ENCODE measurements at regions not wholly inside any gene's neighbourhood (a gene's known extent, or its start where the extent isn't known, plus 50 kb on each side); places are given as distances from the start of the nearest gene placed in this dataset.
"Not testable (repeated sequence)": the region's sequence is repeated elsewhere in the genome, so short reads cannot be mapped to it uniquely, and the experiment has no call there.

DNA sequence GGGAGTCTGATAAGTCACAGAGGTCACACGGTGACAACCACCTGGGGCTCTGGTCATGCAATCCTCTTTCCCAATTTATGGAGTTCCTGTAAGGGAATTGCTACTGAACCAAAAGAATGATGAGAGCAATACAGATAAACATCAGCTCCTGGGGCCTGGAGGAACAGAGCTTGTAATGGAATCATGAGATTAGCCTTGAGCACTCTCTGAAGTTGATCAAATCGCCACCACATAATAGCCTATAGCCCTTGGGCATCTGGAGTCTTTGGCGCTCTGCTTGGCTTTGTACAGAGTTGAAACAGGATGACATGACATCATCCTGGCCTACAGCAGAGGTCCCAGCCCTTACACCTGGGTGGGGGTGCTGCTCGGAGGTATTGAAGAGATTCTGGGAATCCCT, 154.3 kb upstream of the DTNBP1 start:
- no peaks in the 10 kb centered on the region for H3K9me3 Mint-ChIP-seq
- peaks cover under 1 to 9% (median 4%) of the 10 kb centered on the region in 3 donors for H3K27me3 Mint-ChIP-seq (ENCODE audit: low read depth in 3 of 3)
- H3K27ac Mint-ChIP-seq = no peak overlapping the region
- DNase-seq = no peak
- H3K4me1 Mint-ChIP-seq = peaks cover 0 to 5% of the 10 kb centered on the region in 2 donors
- H3K4me3 Mint-ChIP-seq = no peak overlapping the region
- no peaks in the 10 kb centered on the region for H3K36me3 Mint-ChIP-seq

DNA sequence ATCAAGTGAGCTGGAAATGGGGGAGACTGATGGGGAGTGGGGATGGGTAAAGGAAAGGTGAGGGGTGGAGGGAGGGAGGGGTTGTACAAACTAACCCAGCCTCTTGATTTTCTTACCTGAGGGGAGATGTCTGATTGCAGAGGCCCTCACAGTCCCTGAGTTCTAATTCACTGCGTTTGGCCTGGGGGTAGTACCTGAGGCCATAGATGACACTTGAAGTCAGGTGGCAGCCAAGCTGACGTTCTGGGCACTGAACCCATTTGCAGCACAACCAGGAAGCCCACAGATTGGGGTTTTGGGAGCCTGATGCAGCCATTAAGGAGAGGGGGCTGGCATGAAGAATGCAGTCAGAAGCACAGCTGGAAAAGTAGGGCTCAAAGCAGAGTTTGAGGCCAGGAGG, 153.8 kb upstream of the DTNBP1 start:
- Mint-ChIP-seq H3K27me3 (ENCODE audit: low read depth in 3 of 3) (peaks cover 0 to 9% (median 4%) of the 10 kb centered on the region in 3 donors), H3K36me3 (no peaks in the 10 kb centered on the region), H3K9me3 (no peaks in the 10 kb centered on the region), H3K4me3 (no peak overlapping the region), H3K4me1 (peaks cover 0 to 5% of the 10 kb centered on the region in 2 donors), H3K27ac (no peak overlapping the region)
- DNase-seq = no peak

DNA sequence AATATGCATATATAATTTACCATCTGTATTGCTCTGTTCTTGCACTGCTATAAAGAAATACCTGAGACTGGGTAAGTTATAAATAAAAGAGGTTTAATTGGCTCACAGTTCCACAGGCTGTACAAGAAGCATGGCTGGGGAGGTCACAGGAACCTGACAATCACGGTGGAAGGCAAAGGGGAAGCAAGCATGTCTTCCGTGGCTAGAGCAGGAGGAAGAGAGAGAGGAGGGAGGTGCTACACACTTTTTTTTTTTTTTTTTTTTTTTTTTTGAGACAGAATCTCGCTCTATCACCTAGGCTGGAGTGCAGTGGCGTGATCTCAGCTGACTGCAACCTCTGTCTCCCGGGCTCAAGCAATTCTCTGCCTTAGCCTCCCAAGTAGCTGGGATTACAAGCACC, 150.9 kb upstream of the DTNBP1 start:
- H3K27ac Mint-ChIP-seq; DNase-seq; H3K27me3 Mint-ChIP-seq (ENCODE audit: low read depth in 3 of 3); H3K9me3 Mint-ChIP-seq; H3K36me3 Mint-ChIP-seq; H3K4me3 Mint-ChIP-seq; H3K4me1 Mint-ChIP-seq: not testable (repeated sequence)

DNA sequence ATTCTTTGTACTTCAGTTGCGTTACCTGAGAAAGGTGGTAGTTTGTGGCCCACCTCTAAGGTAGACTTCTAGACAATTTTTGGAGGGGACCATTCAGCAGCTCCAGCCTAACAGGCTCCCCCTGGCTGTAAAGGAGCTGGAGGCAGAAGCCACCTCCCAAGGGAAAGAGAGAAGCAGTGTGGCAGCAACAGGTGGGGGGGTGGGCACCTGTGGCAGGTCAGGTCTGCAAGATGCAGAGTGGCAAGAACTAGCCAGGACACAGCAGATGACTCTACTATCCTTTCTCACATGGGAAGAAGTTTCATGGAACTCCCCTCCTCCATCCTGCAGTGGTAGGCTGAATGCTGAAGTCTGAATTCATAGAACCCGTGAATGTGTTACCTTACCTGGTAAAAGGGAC, 148.3 kb upstream of the DTNBP1 start:
- H3K4me1 Mint-ChIP-seq = peaks cover 0 to 5% of the 10 kb centered on the region in 2 donors
- no peaks in the 10 kb centered on the region for H3K36me3 Mint-ChIP-seq
- DNase-seq = no peak
- peaks cover 3 to 6% (median 4%) of the 10 kb centered on the region in 3 donors for H3K27me3 Mint-ChIP-seq (ENCODE audit: low read depth in 3 of 3)
- no peaks in the 10 kb centered on the region for H3K9me3 Mint-ChIP-seq
- no peak overlapping the region for H3K4me3 Mint-ChIP-seq
- no peak overlapping the region for H3K27ac Mint-ChIP-seq

DNA sequence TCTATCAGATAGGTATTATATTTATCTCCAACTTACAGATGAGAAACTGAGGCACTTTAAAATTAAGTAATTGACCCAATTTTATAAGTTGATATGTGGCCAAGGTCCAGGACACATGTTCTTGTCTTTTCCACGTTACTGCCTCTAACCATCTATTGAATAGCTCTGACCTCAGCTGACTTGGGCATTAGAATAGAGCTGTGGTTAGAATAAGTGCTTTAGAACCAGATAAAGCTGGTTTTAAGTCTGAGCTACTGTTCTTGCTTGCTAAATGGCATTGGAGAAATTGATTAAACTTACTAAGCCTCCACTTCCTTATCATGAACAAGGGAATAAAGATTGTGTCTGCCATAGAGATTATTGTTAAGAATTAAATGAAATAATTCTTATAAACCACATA, 147.8 kb upstream of the DTNBP1 start:
- H3K4me1 Mint-ChIP-seq = peaks cover 0 to 5% of the 10 kb centered on the region in 2 donors

DNA sequence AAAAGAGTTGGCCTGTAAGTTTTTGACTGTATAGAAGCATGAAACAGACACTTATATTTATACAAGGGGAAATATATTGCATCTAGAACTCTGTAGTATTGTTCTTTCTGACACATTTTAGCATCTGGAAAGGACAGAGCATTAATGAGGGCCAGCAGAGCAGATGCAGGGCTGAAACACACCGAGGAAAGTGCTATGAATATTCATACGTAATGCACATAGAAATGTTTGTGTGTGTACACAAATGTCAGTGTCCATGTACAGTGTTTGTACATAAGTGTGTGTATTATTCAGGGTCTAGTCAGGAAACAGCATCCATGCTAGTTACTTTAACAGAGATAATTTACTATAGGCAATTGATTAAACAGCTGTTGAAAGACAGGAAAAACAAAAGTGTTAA, 146.5 kb upstream of the DTNBP1 start:
- no peak for DNase-seq
- peaks cover 0 to 5% of the 10 kb centered on the region in 2 donors for H3K4me1 Mint-ChIP-seq
- peaks cover 3 to 6% (median 4%) of the 10 kb centered on the region in 3 donors for H3K27me3 Mint-ChIP-seq (ENCODE audit: low read depth in 3 of 3)
- H3K27ac Mint-ChIP-seq = no peak overlapping the region
- no peaks in the 10 kb centered on the region for H3K36me3 Mint-ChIP-seq
- no peaks in the 10 kb centered on the region for H3K9me3 Mint-ChIP-seq
- no peak overlapping the region for H3K4me3 Mint-ChIP-seq

More for the DNA sequence above, 147.8 kb upstream of the DTNBP1 start:
- H3K36me3 Mint-ChIP-seq = no peaks in the 10 kb centered on the region
- no peak overlapping the region for H3K27ac Mint-ChIP-seq
- H3K27me3 Mint-ChIP-seq (ENCODE audit: low read depth in 3 of 3) = peaks cover 3 to 6% (median 4%) of the 10 kb centered on the region in 3 donors
- H3K9me3 Mint-ChIP-seq = no peaks in the 10 kb centered on the region
- no peak overlapping the region for H3K4me3 Mint-ChIP-seq
- DNase-seq = no peak

DNA sequence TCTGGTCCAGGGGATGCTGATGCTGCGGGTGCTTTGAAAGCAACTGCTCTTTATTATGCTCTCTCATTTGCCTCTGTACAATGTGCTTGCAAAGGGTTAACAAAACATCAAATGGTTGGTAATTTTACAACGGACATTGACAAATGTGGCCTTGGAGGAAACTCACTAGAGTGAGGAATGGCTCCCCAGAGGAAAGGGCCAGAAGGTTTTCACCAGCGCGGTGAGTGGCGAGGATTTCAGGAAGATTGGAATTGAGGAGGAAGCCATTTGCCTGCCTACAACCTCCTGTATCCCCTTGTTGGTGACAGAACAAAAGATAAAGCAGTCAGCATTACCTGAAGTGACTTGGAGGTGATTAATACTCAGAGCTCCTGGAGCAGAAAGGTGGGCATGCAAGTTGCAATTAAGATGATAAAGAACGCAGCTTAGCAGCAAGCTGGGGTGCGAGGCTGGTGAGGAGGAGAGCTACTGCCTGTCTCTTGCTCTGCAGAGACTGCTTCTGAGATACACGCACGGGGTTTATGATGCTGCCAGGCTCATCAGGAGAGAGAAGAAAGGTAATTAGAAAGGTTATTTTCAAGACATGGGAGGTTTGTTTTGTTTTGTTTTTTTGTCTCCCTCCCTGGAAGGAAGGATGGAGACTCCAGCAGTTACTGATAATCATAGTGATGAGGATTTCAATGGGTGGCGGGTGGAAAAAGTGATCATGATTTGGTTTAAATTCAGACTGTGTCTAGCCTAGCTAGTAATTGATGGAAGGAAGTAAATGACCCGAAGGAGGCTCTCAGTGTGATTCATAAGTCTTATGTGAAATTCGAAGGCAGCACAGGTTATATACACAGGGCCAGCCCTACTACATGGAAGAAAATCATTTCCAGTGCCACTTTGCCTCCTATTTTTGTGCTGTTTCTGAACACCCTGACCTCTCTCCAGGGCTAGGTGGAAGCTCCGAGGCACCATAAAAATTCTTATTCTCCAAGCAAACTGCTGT, 141.6 kb upstream of the DTNBP1 start:
- H3K9me3 Mint-ChIP-seq = no peaks in the 10 kb centered on the region
- H3K27ac Mint-ChIP-seq = no peak overlapping the region
- no peaks in the 10 kb centered on the region for H3K36me3 Mint-ChIP-seq
- no peak overlapping the region for H3K4me3 Mint-ChIP-seq
- H3K27me3 Mint-ChIP-seq (ENCODE audit: low read depth in 3 of 3) = peaks cover 0 to 4% (median 2%) of the 10 kb centered on the region in 3 donors
- H3K4me1 Mint-ChIP-seq = no peaks in the 10 kb centered on the region
- DNase-seq = no peak

DNA sequence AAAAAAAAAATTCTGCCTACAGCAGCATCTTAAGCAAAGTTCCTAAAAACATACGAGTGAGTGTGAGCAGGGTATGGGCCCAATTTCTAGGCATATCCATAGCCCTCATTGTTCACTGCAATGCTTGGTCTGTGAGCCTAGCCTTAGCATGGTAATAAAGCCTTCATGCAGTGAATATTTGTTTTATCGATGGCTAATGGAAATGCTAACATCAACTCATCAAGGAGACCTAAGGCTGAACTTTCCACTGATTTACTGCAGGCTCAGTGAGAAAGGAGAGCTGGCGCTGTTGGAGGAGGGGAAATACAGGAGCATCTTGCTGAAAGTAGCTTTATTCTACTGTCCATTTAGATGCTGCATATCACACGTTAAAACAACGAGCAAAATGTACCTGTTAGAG, 139.6 kb upstream of the DTNBP1 start:
- Mint-ChIP-seq H3K27ac (no peak overlapping the region), H3K4me1 (no peaks in the 10 kb centered on the region), H3K36me3 (peaks cover 0 to 4% (median 0%) of the 10 kb centered on the region in 3 donors), H3K4me3 (no peak overlapping the region), H3K27me3 (ENCODE audit: low read depth in 3 of 3) (peaks cover 0 to 4% (median under 1%) of the 10 kb centered on the region in 3 donors), H3K9me3 (peaks cover 0 to 9% (median 5%) of the 10 kb centered on the region in 6 donors)
- DNase-seq = no peak

DNA sequence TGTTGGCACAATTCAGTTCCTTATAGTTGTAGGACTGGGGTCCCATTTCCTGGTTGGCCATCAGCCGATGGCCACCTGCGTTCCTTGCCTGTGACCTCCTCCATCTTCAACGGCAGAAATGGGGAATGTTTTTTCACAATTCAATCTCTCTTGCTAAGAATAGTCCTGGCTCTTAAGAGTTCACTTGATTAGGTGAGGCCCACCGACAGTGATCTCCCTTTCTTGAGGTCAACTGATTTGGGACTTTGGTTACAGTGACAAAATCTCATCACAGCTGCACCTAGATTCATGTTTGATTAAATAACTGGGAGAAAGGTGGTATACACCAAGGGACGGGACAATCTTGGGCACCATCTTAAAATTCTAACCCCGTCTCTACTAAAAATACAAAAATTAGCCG, 139.1 kb upstream of the DTNBP1 start:
- no peak for DNase-seq

DNA sequence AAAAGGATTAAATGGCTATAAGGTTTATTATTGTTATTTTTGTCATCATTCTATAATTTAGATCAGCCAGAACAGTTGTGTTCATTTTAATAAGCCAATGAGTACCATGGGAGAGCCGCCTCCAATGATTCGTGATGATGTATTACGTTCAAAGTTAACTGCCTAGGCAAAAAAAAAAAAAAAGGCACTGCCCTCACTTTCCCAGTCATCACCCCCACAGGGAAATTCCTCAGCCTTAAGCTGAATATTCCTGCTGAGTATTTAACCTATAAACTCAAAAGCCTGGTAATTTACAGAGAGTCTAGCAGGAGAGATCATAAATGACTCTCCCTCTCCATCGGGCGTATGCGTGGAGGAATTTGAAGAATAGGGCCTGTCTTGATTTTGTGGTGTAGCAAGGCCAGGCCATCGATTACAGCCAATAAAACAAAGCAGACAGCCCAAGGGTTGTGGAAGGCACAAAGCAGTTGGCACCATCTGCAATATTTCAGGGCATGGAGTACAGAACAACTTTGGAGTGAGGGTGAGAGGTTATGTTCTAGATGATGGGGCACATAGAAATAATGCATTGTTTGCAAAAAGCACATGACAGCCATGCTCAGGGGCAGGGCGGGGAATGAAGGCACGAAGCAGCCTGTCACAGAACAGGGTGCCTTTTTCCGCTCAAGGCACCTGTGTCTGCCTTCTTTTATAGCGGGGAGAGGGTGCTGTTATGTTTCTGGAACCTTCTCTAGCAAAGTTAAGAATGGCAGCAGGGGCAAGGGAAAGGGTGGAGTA, 138.2 kb upstream of the DTNBP1 start:
- H3K27me3 Mint-ChIP-seq (ENCODE audit: low read depth in 3 of 3) = peaks cover 0 to 9% (median 3%) of the 10 kb centered on the region in 3 donors
- no peak for DNase-seq
- peaks cover 0 to 9% (median 6%) of the 10 kb centered on the region in 3 donors for H3K36me3 Mint-ChIP-seq
- H3K4me3 Mint-ChIP-seq = no peak overlapping the region
- peaks cover 5 to 13% (median 10%) of the 10 kb centered on the region in 6 donors for H3K9me3 Mint-ChIP-seq
- no peak overlapping the region for H3K27ac Mint-ChIP-seq
- H3K4me1 Mint-ChIP-seq = no peaks in the 10 kb centered on the region

More for the DNA sequence above, 139.1 kb upstream of the DTNBP1 start:
- Mint-ChIP-seq H3K4me3 (no peak overlapping the region), H3K9me3 (peaks cover 5 to 12% (median 9%) of the 10 kb centered on the region in 6 donors), H3K27me3 (ENCODE audit: low read depth in 3 of 3) (peaks cover 0 to 6% (median 3%) of the 10 kb centered on the region in 3 donors), H3K36me3 (peaks cover 0 to 9% (median 5%) of the 10 kb centered on the region in 3 donors), H3K27ac (no peak overlapping the region), H3K4me1 (no peaks in the 10 kb centered on the region)

DNA sequence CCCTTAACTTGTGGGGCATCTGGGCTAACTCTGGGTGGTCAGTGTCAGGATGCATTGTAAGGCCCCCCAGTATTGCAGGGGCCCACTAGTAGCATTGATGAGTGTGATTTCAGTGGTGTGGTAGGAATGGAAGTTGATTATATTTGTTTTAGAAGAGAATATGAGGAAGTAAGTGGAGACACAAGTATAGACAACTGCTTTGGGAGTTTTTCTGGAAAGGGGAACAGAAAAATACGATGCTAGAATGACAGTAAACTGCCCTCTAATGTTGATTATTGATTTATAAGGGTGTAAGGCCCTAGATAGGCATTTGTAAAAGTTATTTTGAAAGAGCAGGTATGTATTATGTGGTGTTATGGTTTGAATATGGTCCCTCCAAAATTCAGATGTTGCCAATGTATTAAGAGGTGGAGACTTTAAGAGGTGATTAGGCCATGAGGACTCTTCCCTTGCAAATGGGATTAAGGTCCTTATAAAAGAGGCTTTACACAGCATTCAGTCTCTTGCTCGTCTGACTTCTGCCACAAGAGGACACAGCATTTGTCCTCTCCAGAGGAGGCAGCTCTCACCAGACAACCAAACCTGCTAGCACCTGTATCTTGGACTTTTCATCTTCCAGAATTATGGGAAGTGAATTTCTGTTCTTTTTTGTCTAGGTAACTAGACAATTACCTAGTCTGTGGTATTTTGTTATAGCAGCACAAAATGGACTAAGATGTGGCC, 135.9 kb upstream of the DTNBP1 start:
- no peak for DNase-seq
- Mint-ChIP-seq H3K9me3 (peaks cover 5 to 13% (median 11%) of the 10 kb centered on the region in 6 donors), H3K27ac (no peak overlapping the region), H3K36me3 (peaks cover 0 to 9% (median 6%) of the 10 kb centered on the region in 3 donors), H3K4me1 (no peaks in the 10 kb centered on the region), H3K27me3 (ENCODE audit: low read depth in 3 of 3) (peaks cover 0 to 6% (median 3%) of the 10 kb centered on the region in 3 donors), H3K4me3 (no peak overlapping the region)

DNA sequence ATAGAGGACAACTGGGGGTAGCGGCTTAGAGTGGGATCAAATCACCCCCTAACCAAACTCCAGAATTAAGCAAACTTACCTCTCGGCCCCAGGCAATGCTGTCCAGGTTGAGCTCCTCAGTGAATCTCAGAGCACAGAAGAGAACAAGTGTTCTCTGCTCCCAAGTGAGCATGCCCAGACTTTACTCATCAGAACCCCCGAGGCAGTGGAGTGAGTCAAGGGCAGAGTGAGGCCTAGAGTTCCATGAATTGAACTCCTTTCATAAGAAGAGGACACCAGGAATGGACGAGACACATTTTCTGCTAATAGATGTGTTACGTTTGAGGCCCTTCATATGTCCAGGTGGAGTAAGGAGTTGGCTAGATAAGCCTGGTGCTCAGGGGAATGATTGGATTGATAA, 134.0 kb upstream of the DTNBP1 start:
- no peak for DNase-seq
- Mint-ChIP-seq H3K9me3 (peaks cover 5 to 13% (median 11%) of the 10 kb centered on the region in 6 donors), H3K27me3 (ENCODE audit: low read depth in 3 of 3) (peaks cover 0 to 6% (median 3%) of the 10 kb centered on the region in 3 donors), H3K4me1 (no peaks in the 10 kb centered on the region), H3K4me3 (no peak overlapping the region), H3K27ac (no peak overlapping the region), H3K36me3 (peaks cover 0 to 9% (median 6%) of the 10 kb centered on the region in 3 donors)

DNA sequence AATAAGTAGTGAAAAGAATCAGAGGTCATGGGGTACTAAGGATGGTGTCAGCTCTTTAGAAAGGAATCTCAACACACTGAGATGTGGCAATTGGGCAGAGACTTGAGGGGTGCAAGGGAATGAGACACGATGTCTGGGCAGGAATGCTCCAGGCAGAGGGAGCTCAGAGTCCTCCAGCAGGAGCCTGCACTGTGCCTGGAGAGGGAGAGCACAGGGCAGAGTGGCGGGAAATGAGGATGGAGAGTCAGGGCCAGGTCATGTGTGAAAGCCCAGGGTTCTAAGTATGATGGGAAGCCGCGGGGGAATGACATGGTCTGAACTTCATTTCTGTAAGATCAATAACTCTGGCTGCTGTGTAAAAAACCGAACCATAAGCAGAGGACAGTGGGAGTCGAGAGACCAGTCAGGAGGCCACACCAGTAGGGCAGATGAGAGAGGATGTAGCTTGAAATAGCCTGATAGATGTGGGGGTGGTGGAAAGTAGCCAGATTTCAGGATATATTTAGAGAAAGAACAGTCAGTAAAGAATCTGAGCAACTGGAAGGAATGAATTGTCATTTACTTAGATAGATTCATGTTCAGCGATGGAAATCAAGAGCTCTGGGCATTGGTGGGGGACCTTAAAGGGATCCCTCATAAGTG, 133.4 kb upstream of the DTNBP1 start:
- Mint-ChIP-seq H3K27me3 (ENCODE audit: low read depth in 3 of 3) (peaks cover 0 to 6% (median 3%) of the 10 kb centered on the region in 3 donors), H3K27ac (no peak overlapping the region), H3K4me3 (no peak overlapping the region), H3K4me1 (no peaks in the 10 kb centered on the region), H3K36me3 (peaks cover 0 to 9% (median 6%) of the 10 kb centered on the region in 3 donors), H3K9me3 (peaks cover 5 to 13% (median 11%) of the 10 kb centered on the region in 6 donors)
- DNase-seq = no peak
